Stimulated activated memory B cell treated with anti-CD40 and anti-IgM and Interleukin-4, amounts not matched to agents 10 μg/mL and 1 μg/mL and 100 μg/mL, for 72 hours (primary cell): ENCODE measurements at regions not wholly inside any gene's neighbourhood (a gene's known extent, or its start where the extent isn't known, plus 50 kb on each side); places are given as distances from the start of the nearest gene placed in this dataset.
"Not testable (repeated sequence)": the region's sequence is repeated elsewhere in the genome, so short reads cannot be mapped to it uniquely, and the experiment has no call there.

Experiments
- ATAC-seq: fragments of 150-1000 bp; cut with Tn5 transposase; 2 replicates; pipeline ENCODE4 v1.10.0; 2021
- H3K27ac Mint-ChIP-seq: one replicate; pipeline ENCODE4 v1.8.0; 2022; ENCODE audit warnings: mild to moderate bottlenecking, mixed read lengths
- H3K27me3 Mint-ChIP-seq: one replicate; pipeline ENCODE4 v1.8.0; 2022; ENCODE audit warnings: mixed read lengths
- H3K36me3 Mint-ChIP-seq: one replicate; pipeline ENCODE4 v1.8.0; 2022; ENCODE audit warnings: mixed read lengths
- H3K4me1 Mint-ChIP-seq: one replicate; pipeline ENCODE4 v1.8.0; 2022; ENCODE audit warnings: mixed read lengths
- H3K4me3 Mint-ChIP-seq: one replicate; pipeline ENCODE4 v1.8.0; 2022; ENCODE audit warnings: mild to moderate bottlenecking, moderate library complexity, mixed read lengths
- H3K9me3 Mint-ChIP-seq: one replicate; pipeline ENCODE4 v1.8.0; 2022; ENCODE audit warnings: mixed read lengths

DNA sequence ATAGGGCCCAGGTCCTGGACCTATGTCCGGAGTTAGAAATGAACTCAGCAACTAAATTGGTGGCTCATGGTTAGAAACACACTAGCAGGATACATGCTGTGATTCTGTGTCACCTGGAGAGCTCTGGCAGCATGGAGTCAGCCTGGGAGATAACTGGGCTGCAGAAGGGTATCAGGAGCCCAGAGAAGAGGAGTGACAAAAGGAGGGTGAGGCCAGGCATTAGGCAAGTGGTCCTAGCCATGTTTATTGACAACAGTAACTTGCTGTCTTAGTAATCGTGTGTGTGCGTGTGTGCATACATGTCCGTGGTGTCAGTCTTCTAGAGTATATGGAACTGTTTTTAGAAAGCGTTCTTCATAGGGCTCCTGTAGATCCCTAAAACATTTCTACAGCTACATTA, 157.5 kb upstream of the PHYHIPL start:
- Mint-ChIP-seq H3K4me1 (no peaks in the 10 kb centered on the region), H3K27ac (no peak overlapping the region), H3K27me3 (no peaks in the 10 kb centered on the region), H3K9me3 (peaks cover 2% of the 10 kb centered on the region), H3K4me3 (no peak overlapping the region), H3K36me3 (no peaks in the 10 kb centered on the region)
- no peak for ATAC-seq

- Mint-ChIP-seq H3K27me3 (no peaks in the 10 kb centered on the region), H3K9me3 (peaks cover 2% of the 10 kb centered on the region), H3K4me3 (no peak overlapping the region), H3K27ac (no peak overlapping the region), H3K36me3 (no peaks in the 10 kb centered on the region), H3K4me1 (no peaks in the 10 kb centered on the region)
- no peak for ATAC-seq
Observed at GRCh38 chr10:59019603-59020002, 156.8 kb upstream of the PHYHIPL start.

GRCh38 chr10:59020502-59020901, 155.9 kb upstream of the PHYHIPL start:
- ATAC-seq = no peak
- no peaks in the 10 kb centered on the region for H3K4me1 Mint-ChIP-seq
- H3K36me3 Mint-ChIP-seq = no peaks in the 10 kb centered on the region
- no peak overlapping the region for H3K4me3 Mint-ChIP-seq
- H3K9me3 Mint-ChIP-seq = peaks cover 2% of the 10 kb centered on the region
- H3K27me3 Mint-ChIP-seq = no peaks in the 10 kb centered on the region
- H3K27ac Mint-ChIP-seq = no peak overlapping the region

DNA sequence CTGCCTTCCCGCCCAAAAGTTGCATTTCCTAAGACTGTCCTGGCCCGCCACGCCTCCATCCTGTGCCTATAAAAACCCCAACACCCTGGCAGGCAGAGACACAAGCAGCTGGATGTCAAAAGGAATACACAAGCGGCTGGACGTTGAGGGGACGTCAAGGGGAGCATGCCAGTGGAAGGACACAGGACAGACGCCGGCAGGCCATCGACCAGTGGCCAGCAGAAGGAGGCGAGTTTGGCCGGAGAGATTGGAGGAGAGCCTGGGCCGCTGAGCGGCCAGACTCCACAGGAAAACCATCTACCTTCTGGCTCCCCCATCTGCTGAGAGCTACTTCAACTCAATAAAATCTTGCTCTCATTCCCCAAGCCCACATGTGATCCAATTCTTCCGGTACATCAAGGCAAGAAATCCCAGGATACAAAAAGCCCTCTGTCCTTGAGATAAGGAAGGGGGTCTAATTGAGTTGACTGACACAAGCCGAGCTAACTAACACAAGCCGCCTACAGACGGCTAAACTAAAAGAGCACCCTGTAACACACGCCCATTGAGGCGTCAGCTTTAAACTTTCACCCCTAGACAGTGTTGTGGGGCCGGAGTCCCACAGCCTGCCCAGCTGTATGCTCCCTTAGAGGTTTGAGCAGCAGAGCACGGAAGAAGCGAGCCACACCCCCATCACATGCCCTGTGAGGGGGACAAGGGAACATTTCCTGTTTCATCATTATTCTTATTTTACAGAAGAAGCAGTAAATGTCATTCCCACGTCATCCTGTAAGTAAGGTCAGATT, 150.3 kb upstream of the PHYHIPL start:
- H3K27ac Mint-ChIP-seq = no peak overlapping the region
- no peak for ATAC-seq
- no peaks in the 10 kb centered on the region for H3K36me3 Mint-ChIP-seq
- H3K9me3 Mint-ChIP-seq = no peaks in the 10 kb centered on the region
- H3K4me1 Mint-ChIP-seq = no peaks in the 10 kb centered on the region
- no peaks in the 10 kb centered on the region for H3K27me3 Mint-ChIP-seq
- no peak overlapping the region for H3K4me3 Mint-ChIP-seq

GRCh38 chr10:59027975-59028655, 148.3 kb upstream of the PHYHIPL start:
- Mint-ChIP-seq H3K36me3 (no peaks in the 10 kb centered on the region), H3K27ac (no peak overlapping the region)

DNA sequence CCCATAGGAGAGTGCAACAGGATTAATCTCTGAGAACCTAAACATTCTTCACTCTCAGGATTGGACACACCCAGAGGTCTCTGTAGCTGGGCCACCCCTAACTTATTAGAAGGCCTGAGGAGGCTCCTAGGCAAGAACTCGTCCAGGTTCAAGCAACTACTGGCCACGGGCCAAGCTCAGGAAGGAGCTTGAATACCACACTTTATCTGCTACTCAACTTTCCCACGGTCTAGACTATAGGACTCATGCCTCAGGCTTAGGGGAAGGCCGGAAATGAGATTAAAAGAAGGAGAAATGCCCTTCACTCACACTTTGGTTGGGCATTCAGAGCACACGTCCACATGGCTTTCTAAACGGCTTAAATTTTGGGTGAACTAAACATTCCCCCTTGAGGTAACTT, 142.8 kb upstream of the PHYHIPL start:
- no peaks in the 10 kb centered on the region for H3K4me1 Mint-ChIP-seq
- H3K27me3 Mint-ChIP-seq = no peaks in the 10 kb centered on the region
- ATAC-seq = no peak
- H3K27ac Mint-ChIP-seq = no peak overlapping the region
- H3K36me3 Mint-ChIP-seq = no peaks in the 10 kb centered on the region
- H3K9me3 Mint-ChIP-seq = no peaks in the 10 kb centered on the region
- H3K4me3 Mint-ChIP-seq = no peak overlapping the region

More at GRCh38 chr10:59027975-59028655, 148.3 kb upstream of the PHYHIPL start:
- no peak for ATAC-seq
- Mint-ChIP-seq H3K9me3 (no peaks in the 10 kb centered on the region), H3K27me3 (no peaks in the 10 kb centered on the region), H3K4me3 (no peak overlapping the region), H3K4me1 (no peaks in the 10 kb centered on the region)

- ATAC-seq = no peak
- Mint-ChIP-seq H3K9me3 (peaks cover 5% of the 10 kb centered on the region), H3K4me3 (no peak overlapping the region), H3K4me1 (no peaks in the 10 kb centered on the region), H3K27ac (no peak overlapping the region), H3K27me3 (no peaks in the 10 kb centered on the region), H3K36me3 (no peaks in the 10 kb centered on the region)
Observed at GRCh38 chr10:59036311-59037017, 140.0 kb upstream of the PHYHIPL start.

DNA sequence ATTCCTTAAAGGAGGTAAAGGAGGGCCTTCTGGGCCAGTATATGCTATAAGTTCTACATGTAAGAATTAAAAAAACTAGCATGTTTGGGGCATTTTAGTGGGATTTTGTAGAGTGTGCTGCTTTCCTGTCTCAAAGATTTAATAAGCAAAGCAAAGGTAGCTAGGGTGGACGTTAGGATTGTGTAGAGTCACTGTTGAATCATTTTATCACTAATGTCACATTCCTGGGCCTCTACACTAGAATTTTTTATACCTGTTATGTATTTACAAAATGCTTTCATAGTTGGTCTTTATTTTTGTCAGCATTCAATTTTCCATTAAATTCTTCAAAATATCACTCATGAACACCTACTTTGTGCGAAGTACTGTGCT, 139.4 kb upstream of the PHYHIPL start:
- Mint-ChIP-seq H3K4me3 (no peak overlapping the region), H3K36me3 (no peaks in the 10 kb centered on the region)

GRCh38 chr10:59037506-59037905, 138.9 kb upstream of the PHYHIPL start:
- H3K4me1 Mint-ChIP-seq = no peaks in the 10 kb centered on the region
- ATAC-seq = no peak
- no peaks in the 10 kb centered on the region for H3K27me3 Mint-ChIP-seq

More for the DNA sequence above, 139.4 kb upstream of the PHYHIPL start:
- peaks cover 5% of the 10 kb centered on the region for H3K9me3 Mint-ChIP-seq
- no peak overlapping the region for H3K27ac Mint-ChIP-seq
- ATAC-seq = no peak
- no peaks in the 10 kb centered on the region for H3K4me1 Mint-ChIP-seq
- H3K27me3 Mint-ChIP-seq = no peaks in the 10 kb centered on the region

DNA sequence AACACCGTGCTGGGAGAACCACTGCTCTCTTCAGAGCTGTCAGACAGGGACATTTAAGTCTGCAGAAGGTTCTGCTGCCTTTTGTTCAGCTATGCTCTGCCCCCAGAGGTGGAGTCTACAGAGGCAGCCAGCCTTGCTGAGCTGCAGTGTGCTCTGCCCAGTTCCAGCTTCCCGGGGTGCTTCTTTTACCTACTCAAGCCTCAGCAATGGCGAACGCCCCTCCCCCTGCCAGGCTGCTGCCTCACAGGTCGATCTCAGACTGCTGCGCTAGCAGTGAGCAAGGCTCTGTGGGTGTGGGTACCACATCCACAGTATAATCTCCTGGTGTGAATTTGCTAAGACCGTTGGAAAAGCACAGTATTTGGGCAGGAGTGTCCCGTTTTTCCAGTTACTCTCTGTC, 133.1 kb upstream of the PHYHIPL start:
- not testable (repeated sequence) for H3K27ac Mint-ChIP-seq, ATAC-seq, H3K27me3 Mint-ChIP-seq, H3K4me3 Mint-ChIP-seq, H3K36me3 Mint-ChIP-seq, H3K9me3 Mint-ChIP-seq, H3K4me1 Mint-ChIP-seq

More at GRCh38 chr10:59037506-59037905, 138.9 kb upstream of the PHYHIPL start:
- no peak overlapping the region for H3K27ac Mint-ChIP-seq
- H3K36me3 Mint-ChIP-seq = no peaks in the 10 kb centered on the region
- H3K4me3 Mint-ChIP-seq = no peak overlapping the region
- peaks cover 5% of the 10 kb centered on the region for H3K9me3 Mint-ChIP-seq

DNA sequence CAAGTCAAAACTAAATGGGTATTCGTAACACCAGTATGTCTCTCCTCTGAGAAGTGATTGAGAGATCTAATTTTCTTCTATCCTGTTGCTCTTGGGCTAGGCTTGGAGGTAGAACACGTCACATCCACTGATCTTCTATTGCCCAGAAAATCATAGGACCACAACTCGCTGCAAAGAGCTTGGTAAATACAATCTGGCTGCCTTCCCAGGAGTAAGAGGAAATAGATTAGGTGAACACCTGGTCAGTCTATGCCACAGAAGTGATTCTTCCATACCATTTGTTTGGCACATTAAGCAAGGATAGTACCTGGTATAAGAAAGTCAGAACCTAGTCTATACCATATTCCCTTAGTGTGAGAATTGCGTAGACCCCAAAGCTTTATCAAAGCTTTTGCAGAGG, 129.3 kb upstream of the PHYHIPL start:
- no peak for ATAC-seq
- no peak overlapping the region for H3K27ac Mint-ChIP-seq
- H3K4me1 Mint-ChIP-seq = no peaks in the 10 kb centered on the region
- no peaks in the 10 kb centered on the region for H3K36me3 Mint-ChIP-seq
- H3K27me3 Mint-ChIP-seq = no peaks in the 10 kb centered on the region
- H3K9me3 Mint-ChIP-seq = no peaks in the 10 kb centered on the region
- H3K4me3 Mint-ChIP-seq = no peak overlapping the region

DNA sequence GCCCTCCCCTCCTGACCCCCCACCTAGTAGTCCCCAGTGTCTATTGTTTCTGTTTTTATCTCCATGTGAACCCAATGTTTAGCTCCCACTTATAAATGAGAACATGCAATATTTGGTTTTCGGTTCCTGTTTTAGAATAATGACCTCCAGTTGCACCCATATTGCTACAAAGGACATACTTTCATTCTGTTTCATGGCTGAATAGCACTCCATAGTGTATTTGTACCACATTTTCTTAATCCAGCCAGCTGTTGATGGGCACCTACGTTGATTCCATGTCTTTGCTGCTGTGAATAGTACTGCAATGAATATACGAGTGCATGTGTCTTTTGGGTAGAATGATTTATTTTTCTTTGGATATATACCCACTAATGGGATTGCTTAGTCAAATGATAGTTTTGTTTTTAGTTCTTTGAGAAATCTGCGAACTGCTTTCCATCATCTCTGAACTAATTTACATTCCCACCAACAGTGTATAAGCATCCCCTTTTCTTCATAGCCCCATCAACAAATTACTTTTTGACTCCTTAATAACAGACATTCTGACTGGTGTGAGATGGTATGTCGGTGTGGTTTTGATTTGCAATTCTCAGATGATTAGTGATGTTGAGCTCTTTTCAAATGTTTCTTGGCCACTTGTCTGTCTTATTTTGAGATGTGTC, 128.4 kb upstream of the PHYHIPL start:
- ATAC-seq = no peak
- Mint-ChIP-seq H3K27me3 (no peaks in the 10 kb centered on the region), H3K4me3 (no peak overlapping the region)

DNA sequence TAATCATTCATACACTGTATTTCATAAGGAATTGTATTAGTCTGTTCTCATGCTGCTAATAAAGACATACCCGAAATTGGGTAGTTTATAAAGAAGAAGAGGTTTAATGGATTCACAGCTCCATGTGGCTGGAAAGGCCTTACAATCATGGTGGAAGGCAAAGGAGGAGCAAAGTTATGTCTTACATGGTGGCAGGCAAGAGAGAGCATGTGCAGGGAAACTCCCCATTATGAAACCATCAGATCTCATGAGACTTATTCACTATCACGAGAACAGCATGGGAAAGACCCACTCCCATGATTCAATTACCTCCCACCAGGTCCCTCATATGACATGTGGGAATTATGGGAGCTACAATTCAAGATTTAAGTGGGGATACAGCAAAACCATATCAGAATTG, 122.9 kb upstream of the PHYHIPL start:
- not testable (repeated sequence) for H3K36me3 Mint-ChIP-seq, H3K9me3 Mint-ChIP-seq, H3K27me3 Mint-ChIP-seq, H3K4me3 Mint-ChIP-seq, H3K27ac Mint-ChIP-seq, H3K4me1 Mint-ChIP-seq, ATAC-seq

More for the DNA sequence above, 128.4 kb upstream of the PHYHIPL start:
- H3K36me3 Mint-ChIP-seq = no peaks in the 10 kb centered on the region
- no peak overlapping the region for H3K27ac Mint-ChIP-seq
- H3K4me1 Mint-ChIP-seq = no peaks in the 10 kb centered on the region
- no peaks in the 10 kb centered on the region for H3K9me3 Mint-ChIP-seq

- no peaks in the 10 kb centered on the region for H3K27me3 Mint-ChIP-seq
- peaks cover 7% of the 10 kb centered on the region for H3K9me3 Mint-ChIP-seq
- no peak overlapping the region for H3K27ac Mint-ChIP-seq
- H3K4me3 Mint-ChIP-seq = no peak overlapping the region
- no peaks in the 10 kb centered on the region for H3K36me3 Mint-ChIP-seq
- H3K4me1 Mint-ChIP-seq = no peaks in the 10 kb centered on the region
- ATAC-seq = no peak
Observed at GRCh38 chr10:59055045-59055444, 121.4 kb upstream of the PHYHIPL start.

DNA sequence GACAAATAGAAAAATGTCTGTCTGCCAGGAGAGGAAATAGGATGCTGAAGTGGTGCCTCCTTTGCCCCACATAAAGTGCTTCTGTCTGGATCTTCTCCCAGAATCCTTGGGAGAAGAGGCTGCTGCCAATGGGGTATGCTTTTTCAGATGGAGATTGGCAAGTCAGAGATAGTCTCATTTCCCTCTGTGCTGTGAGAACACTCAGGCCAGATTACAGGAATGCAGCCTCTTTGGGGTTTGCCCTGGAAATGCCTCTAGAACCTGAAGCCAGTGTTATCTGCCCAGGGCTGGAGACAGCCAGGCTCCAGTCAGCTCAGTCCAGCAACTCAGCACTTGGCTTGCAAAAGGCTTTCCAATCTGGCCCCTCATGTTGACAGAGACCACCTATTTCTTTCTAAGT, 119.1 kb upstream of the PHYHIPL start:
- H3K27me3 Mint-ChIP-seq = no peaks in the 10 kb centered on the region

More for the DNA sequence above, 119.1 kb upstream of the PHYHIPL start:
- H3K9me3 Mint-ChIP-seq = peaks cover 7% of the 10 kb centered on the region
- H3K4me1 Mint-ChIP-seq = no peaks in the 10 kb centered on the region
- no peak overlapping the region for H3K4me3 Mint-ChIP-seq
- no peaks in the 10 kb centered on the region for H3K36me3 Mint-ChIP-seq
- ATAC-seq = no peak
- no peak overlapping the region for H3K27ac Mint-ChIP-seq
